ENCODE measurements at regions not wholly inside any gene's neighbourhood (a gene's known extent, or its start where the extent isn't known, plus 50 kb on each side); places are given as distances from the start of the nearest gene placed in this dataset.

- Histone ChIP-seq H2BK12ac (ENCODE audit: low read length) (no peak overlapping the region), H2AK5ac (ENCODE audit: low read depth, low read length) (no peak overlapping the region), H3K4me3 (ENCODE audit: low read length in 2 of 2) (no peak overlapping the region), H2BK15ac (ENCODE audit: low read length) (no peak overlapping the region), H3K23ac (ENCODE audit: low read depth, low read length, poor library complexity) (no peak overlapping the region), H4K8ac (ENCODE audit: low read depth, low read length) (no peak overlapping the region), H3K27me3 (ENCODE audit: control insufficient read depth in 3 of 3, insufficient read depth in 3 of 3, low read depth in 1 of 3, low read length in 3 of 3) (no peaks in the 10 kb centered on the region), H3K18ac (ENCODE audit: low read length) (no peak overlapping the region), H3K14ac (ENCODE audit: low read length) (no peak overlapping the region), H3K27ac (replicated peaks; ENCODE audit: low read length) (no peak overlapping the region), H2BK5ac (ENCODE audit: low read length) (no peak overlapping the region), H4K91ac (ENCODE audit: low read depth, low read length, poor library complexity) (no peak overlapping the region), H2BK120ac (ENCODE audit: low read depth, low read length) (no peak overlapping the region), H3K4me2 (ENCODE audit: insufficient read depth, low read length, poor library complexity, severe bottlenecking) (no peak overlapping the region), H3K4ac (ENCODE audit: low read length) (no peak overlapping the region), H3K79me1 (ENCODE audit: low read depth, low read length) (no peaks in the 10 kb centered on the region), H3K9me3 (replicated peaks in 1 of 2; ENCODE audit: control insufficient read depth in 2 of 2, insufficient read depth in 1 of 2, low read depth in 1 of 2, low read length in 2 of 2) (no peaks in the 10 kb centered on the region), H2AFZ (ENCODE audit: low read length) (no peak overlapping the region), H3K36me3 (replicated peaks in 1 of 2; ENCODE audit: control insufficient read depth in 2 of 2, insufficient read depth in 2 of 2, low read length in 2 of 2) (no peaks in the 10 kb centered on the region), H3K9ac (ENCODE audit: low read depth, low read length, poor library complexity) (no peak overlapping the region), H3K4me1 (ENCODE audit: control insufficient read depth in 2 of 2, insufficient read depth in 1 of 2, low read depth in 1 of 2, low read length in 2 of 2) (no peaks in the 10 kb centered on the region)
- WGBS, 2 donors (ENCODE audit: extremely low coverage in 2 of 2, insufficient read length in 2 of 2, insufficient replicate concordance in 1 of 2): no CpG with 5 or more reads among the region's 3 CpGs
- DNase-seq (ENCODE audit: low spot score): no peak
These were observed 1212.3 kb upstream of the NCAM2 start for GRCh38 chr21:19785941-19786340.

GRCh38 chr21:19792004-19792403, 1206.2 kb upstream of the NCAM2 start:
- H3K4me1 ChIP-seq (ENCODE audit: control insufficient read depth in 2 of 2, insufficient read depth in 1 of 2, low read depth in 1 of 2, low read length in 2 of 2): no peaks in the 10 kb centered on the region
- no peak overlapping the region for H2BK15ac ChIP-seq (ENCODE audit: low read length)
- H3K9ac ChIP-seq (ENCODE audit: low read depth, low read length, poor library complexity): no peak overlapping the region
- H4K8ac ChIP-seq (ENCODE audit: low read depth, low read length): no peak overlapping the region
- H2BK120ac ChIP-seq (ENCODE audit: low read depth, low read length): no peak overlapping the region
- H2BK5ac ChIP-seq (ENCODE audit: low read length): no peak overlapping the region
- H3K79me1 ChIP-seq (ENCODE audit: low read depth, low read length): no peaks in the 10 kb centered on the region
- H3K9me3 ChIP-seq (replicated peaks in 1 of 2; ENCODE audit: control insufficient read depth in 2 of 2, insufficient read depth in 1 of 2, low read depth in 1 of 2, low read length in 2 of 2): no peaks in the 10 kb centered on the region
- no peaks in the 10 kb centered on the region for H3K36me3 ChIP-seq (replicated peaks in 1 of 2; ENCODE audit: control insufficient read depth in 2 of 2, insufficient read depth in 2 of 2, low read length in 2 of 2)
- H4K91ac ChIP-seq (ENCODE audit: low read depth, low read length, poor library complexity): no peak overlapping the region
- H2AFZ ChIP-seq (ENCODE audit: low read length): no peak overlapping the region
- H3K4ac ChIP-seq (ENCODE audit: low read length): no peak overlapping the region
- no peak overlapping the region for H3K18ac ChIP-seq (ENCODE audit: low read length)
- H3K27ac ChIP-seq (replicated peaks; ENCODE audit: low read length): no peak overlapping the region
- H3K4me2 ChIP-seq (ENCODE audit: insufficient read depth, low read length, poor library complexity, severe bottlenecking): no peak overlapping the region
- no peak overlapping the region for H3K23ac ChIP-seq (ENCODE audit: low read depth, low read length, poor library complexity)
- no peak overlapping the region for H3K14ac ChIP-seq (ENCODE audit: low read length)
- H2BK12ac ChIP-seq (ENCODE audit: low read length): no peak overlapping the region
- no CpG with 5 or more reads among the region's 4 CpGs for WGBS, 2 donors (ENCODE audit: extremely low coverage in 2 of 2, insufficient read length in 2 of 2, insufficient replicate concordance in 1 of 2)
- H3K4me3 ChIP-seq (ENCODE audit: low read length in 2 of 2): no peak overlapping the region
- no peak for DNase-seq (ENCODE audit: low spot score)
- no peak overlapping the region for H2AK5ac ChIP-seq (ENCODE audit: low read depth, low read length)
- H3K27me3 ChIP-seq (ENCODE audit: control insufficient read depth in 3 of 3, insufficient read depth in 3 of 3, low read depth in 1 of 3, low read length in 3 of 3): no peaks in the 10 kb centered on the region

- Histone ChIP-seq H2BK5ac (ENCODE audit: low read length) (no peak overlapping the region), H2BK12ac (ENCODE audit: low read length) (no peak overlapping the region), H3K36me3 (replicated peaks in 1 of 2; ENCODE audit: control insufficient read depth in 2 of 2, insufficient read depth in 2 of 2, low read length in 2 of 2) (no peaks in the 10 kb centered on the region), H3K18ac (ENCODE audit: low read length) (no peak overlapping the region), H2AK5ac (ENCODE audit: low read depth, low read length) (no peak overlapping the region), H4K91ac (ENCODE audit: low read depth, low read length, poor library complexity) (no peak overlapping the region), H4K8ac (ENCODE audit: low read depth, low read length) (no peak overlapping the region), H3K14ac (ENCODE audit: low read length) (no peak overlapping the region), H3K9me3 (replicated peaks in 1 of 2; ENCODE audit: control insufficient read depth in 2 of 2, insufficient read depth in 1 of 2, low read depth in 1 of 2, low read length in 2 of 2) (no peaks in the 10 kb centered on the region), H3K23ac (ENCODE audit: low read depth, low read length, poor library complexity) (no peak overlapping the region), H3K4me3 (ENCODE audit: low read length in 2 of 2) (no peak overlapping the region), H3K4me2 (ENCODE audit: insufficient read depth, low read length, poor library complexity, severe bottlenecking) (no peak overlapping the region), H3K79me1 (ENCODE audit: low read depth, low read length) (no peaks in the 10 kb centered on the region), H3K4me1 (ENCODE audit: control insufficient read depth in 2 of 2, insufficient read depth in 1 of 2, low read depth in 1 of 2, low read length in 2 of 2) (no peaks in the 10 kb centered on the region), H3K9ac (ENCODE audit: low read depth, low read length, poor library complexity) (no peak overlapping the region), H2AFZ (ENCODE audit: low read length) (no peak overlapping the region), H3K4ac (ENCODE audit: low read length) (no peak overlapping the region), H3K27ac (replicated peaks; ENCODE audit: low read length) (no peak overlapping the region), H3K27me3 (ENCODE audit: control insufficient read depth in 3 of 3, insufficient read depth in 3 of 3, low read depth in 1 of 3, low read length in 3 of 3) (no peaks in the 10 kb centered on the region), H2BK120ac (ENCODE audit: low read depth, low read length) (no peak overlapping the region), H2BK15ac (ENCODE audit: low read length) (no peak overlapping the region)
- no peak for DNase-seq (ENCODE audit: low spot score)
- no CpG with 5 or more reads among the region's 1 CpG for WGBS, 2 donors (ENCODE audit: extremely low coverage in 2 of 2, insufficient read length in 2 of 2, insufficient replicate concordance in 1 of 2)
These were observed 1191.0 kb upstream of the NCAM2 start for GRCh38 chr21:19807201-19807600.

- Histone ChIP-seq H3K4me3 (ENCODE audit: low read length in 2 of 2) (no peak overlapping the region), H3K9ac (ENCODE audit: low read depth, low read length, poor library complexity) (no peak overlapping the region), H3K4me1 (ENCODE audit: control insufficient read depth in 2 of 2, insufficient read depth in 1 of 2, low read depth in 1 of 2, low read length in 2 of 2) (no peaks in the 10 kb centered on the region), H3K23ac (ENCODE audit: low read depth, low read length, poor library complexity) (no peak overlapping the region), H3K9me3 (replicated peaks in 1 of 2; ENCODE audit: control insufficient read depth in 2 of 2, insufficient read depth in 1 of 2, low read depth in 1 of 2, low read length in 2 of 2) (no peaks in the 10 kb centered on the region), H2AFZ (ENCODE audit: low read length) (no peak overlapping the region), H3K18ac (ENCODE audit: low read length) (no peak overlapping the region), H3K27me3 (ENCODE audit: control insufficient read depth in 3 of 3, insufficient read depth in 3 of 3, low read depth in 1 of 3, low read length in 3 of 3) (no peaks in the 10 kb centered on the region), H4K91ac (ENCODE audit: low read depth, low read length, poor library complexity) (no peak overlapping the region), H2AK5ac (ENCODE audit: low read depth, low read length) (no peak overlapping the region), H3K36me3 (replicated peaks in 1 of 2; ENCODE audit: control insufficient read depth in 2 of 2, insufficient read depth in 2 of 2, low read length in 2 of 2) (no peaks in the 10 kb centered on the region), H2BK15ac (ENCODE audit: low read length) (no peak overlapping the region), H2BK120ac (ENCODE audit: low read depth, low read length) (no peak overlapping the region), H3K14ac (ENCODE audit: low read length) (no peak overlapping the region), H3K27ac (replicated peaks; ENCODE audit: low read length) (no peak overlapping the region), H3K4ac (ENCODE audit: low read length) (no peak overlapping the region), H3K4me2 (ENCODE audit: insufficient read depth, low read length, poor library complexity, severe bottlenecking) (no peak overlapping the region), H4K8ac (ENCODE audit: low read depth, low read length) (no peak overlapping the region), H2BK12ac (ENCODE audit: low read length) (no peak overlapping the region), H3K79me1 (ENCODE audit: low read depth, low read length) (no peaks in the 10 kb centered on the region), H2BK5ac (ENCODE audit: low read length) (no peak overlapping the region)
- DNase-seq (ENCODE audit: low spot score): no peak
- WGBS, 2 donors (ENCODE audit: extremely low coverage in 2 of 2, insufficient read length in 2 of 2, insufficient replicate concordance in 1 of 2): no CpG with 5 or more reads among the region's 5 CpGs
These were observed 1187.4 kb upstream of the NCAM2 start for GRCh38 chr21:19810779-19811178.

Data from neuronal stem cell (in vitro differentiated cells).